CD4-positive, alpha-beta T cell (primary cell): ENCODE measurements at regions not wholly inside any gene's neighbourhood (a gene's known extent, or its start where the extent isn't known, plus 50 kb on each side); places are given as distances from the start of the nearest gene placed in this dataset.

ENCODE experiments used
- ATAC-seq: fragments of 200-7000 bp; cut with Tn5 transposase; one replicate; pipeline ENCODE4 v1.10.0; 2022; ENCODE audit warnings: mild to moderate bottlenecking; ENCODE audit not compliant: poor library complexity
- CTCF ChIA-PET: fragments of 350-600 bp; sonication (Branson Sonifier 250); formaldehyde crosslinking; loops from one replicate; lab custom pipeline; 2021; ENCODE audit warnings: antibody characterized with exemption, inconsistent platforms; lab: Charles Lee
- POLR2A ChIA-PET: fragments of 350-600 bp; sonication (Branson Sonifier 250); formaldehyde crosslinking; loops from one replicate; lab custom pipeline; 2021; ENCODE audit warnings: antibody characterized with exemption, inconsistent platforms; lab: Charles Lee
- DNase-seq, 14 experiments: peaks; one replicate each; pipeline ENCODE4 v3.0.0-alpha.2; 2013 to 2020; ENCODE audit warnings: mixed read lengths in 2 of 14
- H3K27ac ChIP-seq, 2 donors: one replicate each; pipeline versions ENCODE4 v1.5.1 to v1.7.0; 2013; ENCODE audit warnings: low read length in 2 of 2, low read depth in 1 of 2, mild to moderate bottlenecking in 1 of 2
- H3K27me3 ChIP-seq, 2 experiments: 1 replicate in 1 of 2; 2 replicates in 1 of 2; pipeline versions ENCODE4 v1.6.1 to v1.7.0; 2013; ENCODE audit warnings: low read length in 2 of 2, control low read depth in 1 of 2, mild to moderate bottlenecking in 1 of 2, moderate library complexity in 1 of 2; ENCODE audit not compliant: insufficient read depth in 2 of 2, control insufficient read depth in 1 of 2
- H3K36me3 ChIP-seq: one replicate; pipeline ENCODE4 v1.6.1; 2013; ENCODE audit warnings: low read length, control low read depth; ENCODE audit not compliant: insufficient read depth
- H3K4me1 ChIP-seq: one replicate; pipeline ENCODE4 v1.6.1; 2013; ENCODE audit warnings: low read length, control low read depth; ENCODE audit not compliant: insufficient read depth
- H3K4me3 ChIP-seq: one replicate; pipeline ENCODE4 v1.5.1; 2013; ENCODE audit warnings: mild to moderate bottlenecking, low read length, moderate library complexity
- H3K9me3 ChIP-seq, 2 experiments: 1 replicate in 1 of 2; 2 replicates in 1 of 2; pipeline versions ENCODE4 v1.6.1 to v1.7.0; 2013; ENCODE audit warnings: low read length in 2 of 2, mild to moderate bottlenecking in 2 of 2, control low read depth in 1 of 2, moderate library complexity in 1 of 2; ENCODE audit not compliant: control insufficient read depth in 1 of 2, insufficient read depth in 1 of 2
- H3K27ac Mint-ChIP-seq: one replicate; pipeline ENCODE4 v1.8.0; 2020; ENCODE audit warnings: mixed read lengths
- H3K27me3 Mint-ChIP-seq: one replicate; pipeline ENCODE4 v1.8.0; 2021; ENCODE audit warnings: mixed read lengths
- H3K36me3 Mint-ChIP-seq: one replicate; pipeline ENCODE4 v1.8.0; 2021; ENCODE audit warnings: low read depth, mixed read lengths
- H3K4me1 Mint-ChIP-seq: one replicate; pipeline ENCODE4 v1.8.0; 2021; ENCODE audit warnings: low read depth, mixed read lengths
- H3K4me3 Mint-ChIP-seq: one replicate; pipeline ENCODE4 v1.8.0; 2020; ENCODE audit warnings: mild to moderate bottlenecking, mixed read lengths
- H3K9me3 Mint-ChIP-seq: one replicate; pipeline ENCODE4 v1.8.0; 2020; ENCODE audit warnings: mixed read lengths
- CTCF ChIP-seq: fragments of 200-600 bp; IDR thresholded peaks from one replicate; pipeline ENCODE4 v1.8.0; 2022; ENCODE audit warnings: antibody characterized with exemption, mild to moderate bottlenecking
- intact Hi-C, 2 experiments: fragments of 100-400 bp; cut with DNase I in 1 of 2; cut with micrococcal nuclease in 1 of 2; formaldehyde crosslinking; loops; one replicate each; pipeline versions ENCODE4 v1.15.1 to v1.9.0; 2023 to 2025; cut with DNase I, micrococcal nuclease

GRCh38 chr6:111942561-111942960 is 69.3 kb upstream of the FYN start:
- no peak overlapping the region for H3K27ac ChIP-seq
- ChIA-PET CTCF (no interaction called here), POLR2A (no interaction called here)
- no peak overlapping the region for H3K4me3 ChIP-seq
- Mint-ChIP-seq H3K36me3 (no peaks in the 10 kb centered on the region), H3K9me3 (peaks cover 2% of the 10 kb centered on the region), H3K4me1 (no peaks in the 10 kb centered on the region), H3K27me3 (no peaks in the 10 kb centered on the region), H3K27ac (no peak overlapping the region), H3K4me3 (no peak overlapping the region)
- H3K9me3 ChIP-seq = no peaks in the 10 kb centered on the region
- H3K27me3 ChIP-seq = no peaks in the 10 kb centered on the region
- DNase-seq (no peak), ATAC-seq (no peak)
- intact Hi-C loops = no loop called here
- H3K36me3 ChIP-seq = no peaks in the 10 kb centered on the region
- TF ChIP-seq CTCF = no peak
- no peaks in the 10 kb centered on the region for H3K4me1 ChIP-seq

GRCh38 chr6:111943266-111943665 is 70.0 kb upstream of the FYN start:
- H3K27me3 Mint-ChIP-seq = no peaks in the 10 kb centered on the region
- Histone ChIP-seq H3K27me3 (no peaks in the 10 kb centered on the region), H3K27ac (no peak overlapping the region), H3K36me3 (no peaks in the 10 kb centered on the region), H3K4me1 (no peaks in the 10 kb centered on the region), H3K4me3 (no peak overlapping the region), H3K9me3 (no peaks in the 10 kb centered on the region)
- H3K36me3 Mint-ChIP-seq = no peaks in the 10 kb centered on the region
- no peak for TF ChIP-seq CTCF
- no peaks in the 10 kb centered on the region for H3K4me1 Mint-ChIP-seq
- intact Hi-C loops = no loop called here
- ChIA-PET CTCF (no interaction called here), POLR2A (no interaction called here)
- no peak for ATAC-seq
- H3K9me3 Mint-ChIP-seq = peaks cover 2% of the 10 kb centered on the region
- DNase-seq = no peak
- no peak overlapping the region for H3K27ac Mint-ChIP-seq
- H3K4me3 Mint-ChIP-seq = no peak overlapping the region

GRCh38 chr6:111943726-111944125 is 70.5 kb upstream of the FYN start:
- no peak for ATAC-seq
- no peak overlapping the region for H3K4me3 ChIP-seq
- H3K4me1 Mint-ChIP-seq = no peaks in the 10 kb centered on the region
- no peak overlapping the region for H3K4me3 Mint-ChIP-seq
- no peak for DNase-seq
- H3K27ac ChIP-seq = no peak overlapping the region
- H3K27ac Mint-ChIP-seq = no peak overlapping the region
- no peaks in the 10 kb centered on the region for H3K9me3 ChIP-seq
- H3K36me3 ChIP-seq = no peaks in the 10 kb centered on the region
- no peaks in the 10 kb centered on the region for H3K36me3 Mint-ChIP-seq
- intact Hi-C loops = no loop called here
- no peak for TF ChIP-seq CTCF
- no peaks in the 10 kb centered on the region for H3K27me3 ChIP-seq
- POLR2A ChIA-PET = interaction anchor here (0.7 kb wide), 1 partner anchor 16 kb away, joined by 4 read pairs; no protein-coding TSS in a partner anchor
- no peaks in the 10 kb centered on the region for H3K27me3 Mint-ChIP-seq
- H3K9me3 Mint-ChIP-seq = peaks cover 2% of the 10 kb centered on the region
- CTCF ChIA-PET = no interaction called here
- H3K4me1 ChIP-seq = no peaks in the 10 kb centered on the region
